ENCODE measurements at regions not wholly inside any gene's neighbourhood (a gene's known extent, or its start where the extent isn't known, plus 50 kb on each side); places are given as distances from the start of the nearest gene placed in this dataset.
A peak's percentile ranks its signal among the peaks of the same experiment; 100 is the strongest.

DNA sequence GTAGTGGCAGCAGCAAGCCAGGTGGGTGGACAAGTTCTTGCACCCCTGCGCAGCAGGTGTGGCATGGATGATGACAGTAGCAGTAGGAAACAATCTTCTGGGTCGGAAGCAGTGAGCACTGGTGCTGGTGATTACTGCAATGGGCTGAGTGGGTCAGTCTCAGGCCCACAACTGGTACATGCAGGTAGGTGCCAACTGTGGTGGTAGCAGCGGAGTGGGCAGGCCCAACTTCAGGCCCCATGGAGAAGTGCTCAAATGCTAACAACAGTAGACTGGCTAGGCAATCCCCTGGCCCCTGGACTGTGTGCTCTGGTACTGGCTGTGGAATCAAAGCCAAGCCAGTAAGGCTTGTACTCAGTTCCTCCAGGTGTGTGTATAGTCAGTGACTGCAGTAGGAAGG lies 413.7 kb downstream of the PDGFC start:
- Mint-ChIP-seq H3K27ac (no peak overlapping the region), H3K36me3 (ENCODE audit: low read depth) (peaks cover 26% of the 10 kb centered on the region), H3K4me3 (no peak overlapping the region), H3K27me3 (ENCODE audit: insufficient read depth) (peaks cover 2% of the 10 kb centered on the region; the same call in 1 of the 2 replicates), H3K9me3 (peaks cover 11% of the 10 kb centered on the region), H3K4me1 (ENCODE audit: low read depth) (peaks cover 57% of the 10 kb centered on the region)
- DNase-seq, result no peak
- TF ChIP-seq, protein P1, sequence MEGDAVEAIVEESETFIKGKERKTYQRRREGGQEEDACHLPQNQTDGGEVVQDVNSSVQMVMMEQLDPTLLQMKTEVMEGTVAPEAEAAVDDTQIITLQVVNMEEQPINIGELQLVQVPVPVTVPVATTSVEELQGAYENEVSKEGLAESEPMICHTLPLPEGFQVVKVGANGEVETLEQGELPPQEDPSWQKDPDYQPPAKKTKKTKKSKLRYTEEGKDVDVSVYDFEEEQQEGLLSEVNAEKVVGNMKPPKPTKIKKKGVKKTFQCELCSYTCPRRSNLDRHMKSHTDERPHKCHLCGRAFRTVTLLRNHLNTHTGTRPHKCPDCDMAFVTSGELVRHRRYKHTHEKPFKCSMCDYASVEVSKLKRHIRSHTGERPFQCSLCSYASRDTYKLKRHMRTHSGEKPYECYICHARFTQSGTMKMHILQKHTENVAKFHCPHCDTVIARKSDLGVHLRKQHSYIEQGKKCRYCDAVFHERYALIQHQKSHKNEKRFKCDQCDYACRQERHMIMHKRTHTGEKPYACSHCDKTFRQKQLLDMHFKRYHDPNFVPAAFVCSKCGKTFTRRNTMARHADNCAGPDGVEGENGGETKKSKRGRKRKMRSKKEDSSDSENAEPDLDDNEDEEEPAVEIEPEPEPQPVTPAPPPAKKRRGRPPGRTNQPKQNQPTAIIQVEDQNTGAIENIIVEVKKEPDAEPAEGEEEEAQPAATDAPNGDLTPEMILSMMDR (IDR thresholded peaks at IDR 0.05), result no peak

DNA sequence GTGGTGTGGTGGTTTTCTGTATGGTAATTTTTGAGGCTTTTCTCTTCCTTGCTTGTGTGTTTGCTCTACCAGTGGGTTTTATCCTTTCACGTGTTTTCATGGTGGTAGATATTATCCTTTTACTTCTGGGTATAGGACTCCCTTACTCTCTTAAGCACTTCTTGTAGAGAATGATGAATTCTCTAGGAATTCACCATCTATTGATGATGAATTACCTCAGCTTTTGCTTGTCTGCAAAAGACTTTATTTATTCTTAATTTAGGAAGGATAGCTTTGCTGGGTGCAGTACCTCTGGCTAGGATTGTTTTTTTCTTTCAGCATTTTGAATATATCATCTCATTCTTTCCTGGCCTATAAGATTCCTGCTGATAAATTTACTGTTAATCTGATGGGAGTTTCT lies 415.3 kb downstream of the PDGFC start:
- Mint-ChIP-seq H3K9me3 (peaks cover 11% of the 10 kb centered on the region), H3K36me3 (ENCODE audit: low read depth) (peaks cover 28% of the 10 kb centered on the region), H3K4me1 (ENCODE audit: low read depth) (peaks cover 57% of the 10 kb centered on the region), H3K27me3 (ENCODE audit: insufficient read depth) (peaks cover 2% of the 10 kb centered on the region; the same call in 1 of the 2 replicates), H3K4me3 (0 out of 2 replicates have a peak overlapping the region, but pooled peaks have one; percentile 2), H3K27ac (peak overlapping the region; percentile 51; the same call in 1 of the 2 replicates)
- no peak for DNase-seq
- TF ChIP-seq, protein P1 (IDR thresholded peaks at IDR 0.05), result no peak

DNA sequence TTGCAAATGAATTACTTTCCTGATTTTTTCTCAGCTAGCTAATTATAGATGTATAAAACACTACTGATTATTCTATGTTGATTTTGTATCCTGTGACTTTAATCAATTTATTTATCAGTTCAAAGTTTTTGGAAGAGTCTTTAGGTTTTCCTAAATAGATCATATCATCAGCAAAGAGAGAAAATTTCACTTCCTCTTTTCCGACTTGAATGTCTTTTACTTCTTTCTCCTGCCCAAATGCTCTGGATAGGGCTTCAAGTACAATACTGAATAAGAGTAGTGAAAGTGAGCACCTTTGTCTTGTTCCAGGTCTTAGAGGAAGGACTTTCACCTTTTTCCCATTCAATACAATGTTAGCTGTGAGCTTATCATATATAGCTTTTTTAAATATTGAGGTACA lies 417.9 kb downstream of the PDGFC start:
- Mint-ChIP-seq H3K27me3 (ENCODE audit: insufficient read depth) (peaks cover 2% of the 10 kb centered on the region; the same call in 1 of the 2 replicates), H3K4me1 (ENCODE audit: low read depth) (peaks cover 39% of the 10 kb centered on the region)
- TF ChIP-seq, protein P1 (IDR thresholded peaks at IDR 0.05), result no peak

DNA sequence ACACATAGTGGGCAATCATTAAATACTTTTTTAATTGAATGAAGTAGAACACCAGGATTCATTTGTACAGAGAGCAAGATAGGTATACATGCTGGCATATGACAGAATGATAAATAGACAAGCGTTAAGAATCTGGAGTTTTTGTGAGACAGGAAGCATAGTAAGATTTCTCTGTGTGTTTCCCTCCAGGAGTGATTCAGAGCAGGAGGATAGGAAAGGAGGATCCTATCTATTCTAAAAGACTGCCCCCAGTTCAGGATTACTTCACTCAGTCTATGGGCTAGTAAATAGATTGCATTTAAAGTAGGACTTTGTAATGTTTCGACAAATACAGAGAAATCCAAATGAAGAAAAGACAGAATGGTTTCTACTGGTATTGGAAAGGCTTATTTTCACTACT lies 423.7 kb downstream of the PDGFC start:
- H3K9me3 Mint-ChIP-seq, result no peaks in the 10 kb centered on the region
- H3K4me1 Mint-ChIP-seq (ENCODE audit: low read depth), result peaks cover 53% of the 10 kb centered on the region
- TF ChIP-seq, protein P1 (IDR thresholded peaks at IDR 0.05), result no peak
- peak overlapping the region; percentile 52 for H3K4me3 Mint-ChIP-seq
- H3K36me3 Mint-ChIP-seq (ENCODE audit: low read depth), result peaks cover 10% of the 10 kb centered on the region; the same call in 1 of the 2 replicates
- H3K27me3 Mint-ChIP-seq (ENCODE audit: insufficient read depth), result no peaks in the 10 kb centered on the region
- peak; percentile 22 for DNase-seq
- peak overlapping the region; percentile 72 for H3K27ac Mint-ChIP-seq

More for the DNA sequence above, 417.9 kb downstream of the PDGFC start:
- peaks cover 22% of the 10 kb centered on the region; the same call in 1 of the 2 replicates for H3K36me3 Mint-ChIP-seq (ENCODE audit: low read depth)
- no peak for DNase-seq
- no peak overlapping the region for H3K4me3 Mint-ChIP-seq
- H3K27ac Mint-ChIP-seq, result no peak overlapping the region
- no peaks in the 10 kb centered on the region for H3K9me3 Mint-ChIP-seq

DNA sequence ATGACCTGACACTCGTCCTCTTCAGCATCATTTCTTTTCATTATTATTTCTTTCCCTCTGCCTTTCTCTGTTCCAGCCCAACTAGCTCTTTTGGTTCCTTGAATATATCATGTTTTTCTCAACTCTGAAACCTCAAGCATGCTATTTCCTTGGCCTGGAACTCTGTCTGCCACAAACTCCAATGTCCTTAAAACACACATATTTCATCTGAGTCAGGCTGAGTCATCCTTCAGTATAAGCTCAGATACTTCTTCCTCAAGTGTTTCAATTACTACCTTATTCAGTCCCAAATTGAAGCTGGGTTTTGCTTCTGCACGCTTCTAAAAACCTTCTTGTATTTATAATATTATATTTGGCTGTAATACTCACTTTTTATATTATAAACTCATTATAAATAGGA lies 424.2 kb downstream of the PDGFC start:
- Mint-ChIP-seq H3K36me3 (ENCODE audit: low read depth) (peaks cover 10% of the 10 kb centered on the region; the same call in 1 of the 2 replicates), H3K4me1 (ENCODE audit: low read depth) (peaks cover 53% of the 10 kb centered on the region)

More for the DNA sequence above, 424.2 kb downstream of the PDGFC start:
- H3K4me3 Mint-ChIP-seq, result peak overlapping the region; percentile 52
- TF ChIP-seq, protein P1 (IDR thresholded peaks at IDR 0.05), result no peak
- no peaks in the 10 kb centered on the region for H3K9me3 Mint-ChIP-seq
- peak overlapping the region; percentile 82 for H3K27ac Mint-ChIP-seq
- peak; percentile 88 for DNase-seq
- no peaks in the 10 kb centered on the region for H3K27me3 Mint-ChIP-seq (ENCODE audit: insufficient read depth)

Data from HFFc6 (cell line).